DMS 273 (cell line): ENCODE measurements at regions not wholly inside any gene's neighbourhood (a gene's known extent, or its start where the extent isn't known, plus 50 kb on each side); places are given as distances from the start of the nearest gene placed in this dataset.

ENCODE experiments used
- DNase-seq: peaks from one replicate; lab custom pipeline; 2025; ENCODE audit not compliant: unreplicated experiment; lab: John Stamatoyannopoulos, UW

DNA sequence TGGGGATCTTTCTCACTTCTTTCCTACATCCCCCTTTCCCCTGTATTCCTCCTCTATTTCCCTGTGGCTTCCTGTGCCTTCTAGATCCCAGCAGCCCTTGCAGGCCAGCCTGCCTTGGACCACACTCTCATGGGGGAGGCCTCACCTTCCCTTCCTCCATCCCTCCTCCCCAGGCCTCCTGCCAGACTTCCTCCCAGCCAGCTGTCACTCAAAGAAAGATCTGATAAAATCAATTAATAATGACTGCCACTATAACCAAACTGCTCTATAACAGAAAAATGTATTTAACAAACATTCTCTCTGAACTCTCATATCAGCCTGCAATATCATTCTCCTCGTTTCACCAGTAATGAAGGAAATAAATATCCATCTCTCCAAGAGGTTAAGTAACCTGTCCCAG lies 144.9 kb upstream of the SIX2 start:
- DNase-seq, result no peak

DNA sequence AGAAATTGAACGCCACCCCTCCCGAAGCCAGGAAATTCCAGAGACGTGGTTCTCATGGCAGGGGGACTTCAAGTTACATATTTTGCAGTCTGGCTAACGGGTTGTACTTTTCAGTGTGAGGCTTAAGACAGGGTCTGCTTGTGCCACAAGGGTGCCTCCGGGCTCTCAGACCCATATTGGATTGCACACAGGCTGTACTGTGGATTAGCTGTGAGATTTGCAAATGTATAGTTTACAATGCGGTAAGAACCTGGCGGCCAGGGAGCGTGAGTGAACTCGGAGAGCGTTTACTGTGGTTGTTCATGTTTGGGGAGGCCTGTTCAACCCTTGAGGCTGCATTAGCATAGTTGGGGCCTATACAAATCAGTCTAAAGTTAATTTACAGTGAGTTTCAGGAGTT lies 143.9 kb upstream of the SIX2 start:
- no peak for DNase-seq

DNA sequence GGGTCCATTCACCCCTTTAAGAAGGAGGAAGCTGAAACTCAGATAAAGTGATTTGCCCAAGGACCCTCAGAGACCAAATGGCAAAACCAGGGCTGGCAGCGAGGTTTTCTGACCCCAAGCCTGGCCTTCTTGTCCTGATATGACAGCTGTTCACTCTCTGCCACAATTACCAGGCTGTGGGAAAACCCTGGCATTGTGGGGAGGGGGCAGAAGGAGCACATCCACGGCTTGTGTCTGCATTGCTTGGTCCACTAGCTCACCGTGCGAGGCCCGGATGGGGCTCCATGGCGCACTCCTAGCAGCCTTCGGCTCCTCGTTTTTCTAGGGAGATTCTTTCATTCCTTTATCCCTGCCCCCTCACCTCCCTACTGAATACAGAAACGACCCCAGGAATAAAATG lies 143.4 kb upstream of the SIX2 start:
- DNase-seq, result no peak

DNA sequence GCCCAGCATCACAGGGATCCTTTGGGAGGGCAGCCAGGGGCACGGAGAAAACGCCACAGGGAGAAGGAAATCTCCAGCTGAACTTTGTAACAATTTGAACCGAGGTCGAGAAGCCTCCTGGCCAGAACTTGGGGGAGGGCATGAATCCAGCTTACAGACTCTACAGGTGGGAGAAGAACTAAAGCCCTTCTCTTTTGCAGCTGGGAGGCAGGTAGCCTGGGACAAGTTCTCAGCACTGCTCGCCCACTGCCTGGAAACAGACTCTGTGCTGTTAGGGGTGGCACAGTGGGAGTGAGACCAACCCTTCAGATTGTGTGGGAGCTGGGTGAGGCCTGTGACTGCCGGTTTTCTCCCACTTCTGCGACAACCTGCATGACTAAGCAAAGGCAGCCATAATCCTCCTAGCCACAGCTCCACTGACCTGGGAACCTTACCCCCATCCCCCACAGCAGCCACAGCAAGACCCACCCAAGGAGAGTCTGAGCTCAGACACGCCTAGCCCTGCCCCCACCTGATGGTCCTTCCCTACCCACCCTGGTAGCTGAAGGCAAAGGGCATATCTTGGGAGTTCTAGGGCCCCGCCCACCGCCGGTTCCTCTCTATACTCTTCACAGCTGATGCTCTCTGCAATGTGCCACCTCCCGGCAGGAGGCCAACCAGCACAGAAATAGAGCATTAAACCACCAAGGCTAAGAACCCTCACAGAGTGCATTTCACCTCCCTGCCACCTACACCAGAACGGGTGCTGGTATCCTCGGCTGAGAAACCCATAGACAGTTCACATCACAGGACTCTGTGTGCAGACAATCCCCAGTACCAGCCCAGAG lies 136.0 kb upstream of the SIX2 start:
- DNase-seq, result no peak

DNA sequence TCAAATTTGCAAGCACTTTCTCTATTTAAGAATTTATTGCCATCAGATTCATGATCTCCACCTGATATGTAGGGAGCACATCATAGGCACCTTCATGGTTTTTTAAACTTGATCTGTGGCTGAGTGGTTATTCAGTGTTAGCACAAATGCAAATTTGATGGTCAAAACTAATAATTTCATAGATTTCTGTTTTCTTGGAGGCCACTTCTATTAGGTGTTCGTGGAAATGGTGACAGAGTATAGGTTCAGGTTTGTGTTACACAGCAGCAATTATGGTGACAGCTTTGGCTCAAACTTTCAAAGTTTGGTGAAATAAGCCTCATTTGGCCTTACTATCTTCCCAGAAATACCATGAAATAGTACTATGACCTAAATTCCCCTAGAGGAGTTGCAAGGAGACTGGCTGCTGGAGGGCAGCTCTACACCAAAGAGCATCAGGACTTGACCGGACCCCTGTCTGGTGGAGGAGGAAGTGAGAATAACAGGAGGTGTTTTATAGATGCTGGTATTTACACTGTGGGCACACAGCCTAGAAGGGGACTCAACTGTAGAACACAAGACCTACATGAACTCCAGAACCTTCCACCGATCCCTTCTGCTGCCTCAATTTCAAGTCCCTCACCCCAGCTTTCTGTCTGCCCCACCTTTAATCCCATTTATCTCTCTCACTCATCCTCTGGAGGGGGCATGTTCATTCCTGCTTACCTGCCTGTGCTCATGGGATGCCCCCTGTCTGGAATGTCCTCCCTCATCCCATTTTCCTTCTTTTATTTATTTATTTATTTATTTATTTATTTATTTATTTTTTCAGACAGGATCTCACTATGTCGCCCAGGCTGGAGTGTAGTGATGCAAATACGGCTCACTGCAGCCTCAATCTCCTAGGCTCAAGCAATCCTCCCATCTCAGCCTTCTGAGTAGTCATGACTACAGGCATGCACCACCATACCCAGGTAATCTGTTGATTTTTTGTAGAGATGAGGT lies 132.9 kb upstream of the SIX2 start:
- no peak for DNase-seq

DNA sequence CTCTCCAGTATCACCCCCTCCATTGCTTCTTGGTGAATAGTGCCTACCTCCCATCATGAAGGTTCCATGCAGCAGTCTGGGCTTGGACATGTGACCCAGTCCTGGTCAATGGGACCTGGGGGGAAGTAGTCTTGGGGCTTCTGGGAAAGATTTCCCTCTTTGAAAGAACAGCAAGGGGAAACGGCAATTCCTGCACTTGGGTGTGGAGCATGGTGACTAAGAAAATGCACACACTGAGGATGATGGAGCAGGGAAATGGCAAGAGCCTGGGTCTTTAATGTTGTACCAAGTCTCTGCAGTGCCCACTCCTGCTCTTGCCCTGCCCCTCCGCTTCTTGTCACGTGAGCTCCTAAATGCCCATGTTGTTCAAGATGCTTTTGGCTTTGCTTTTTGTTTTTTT lies 131.4 kb upstream of the SIX2 start:
- no peak for DNase-seq

DNA sequence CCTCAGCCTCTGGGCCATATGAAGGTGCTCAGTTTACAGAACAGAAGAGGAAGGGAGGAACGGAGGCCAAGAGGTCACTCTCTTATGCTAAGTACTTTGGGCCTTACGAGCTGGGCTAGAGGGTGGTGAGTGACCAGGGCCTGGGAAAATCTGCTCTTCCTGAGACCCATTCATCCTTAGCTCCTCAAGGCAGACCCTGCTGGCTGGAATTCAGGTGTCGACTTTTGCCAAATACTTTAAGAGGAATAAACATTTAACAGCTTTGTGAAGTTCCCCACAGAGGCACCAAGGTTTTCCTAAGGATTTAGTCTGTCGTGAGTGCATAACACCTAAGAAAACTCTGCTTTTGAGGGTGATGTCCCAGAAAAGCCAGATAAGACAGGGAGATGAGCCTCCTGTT lies 129.7 kb upstream of the SIX2 start:
- no peak for DNase-seq

DNA sequence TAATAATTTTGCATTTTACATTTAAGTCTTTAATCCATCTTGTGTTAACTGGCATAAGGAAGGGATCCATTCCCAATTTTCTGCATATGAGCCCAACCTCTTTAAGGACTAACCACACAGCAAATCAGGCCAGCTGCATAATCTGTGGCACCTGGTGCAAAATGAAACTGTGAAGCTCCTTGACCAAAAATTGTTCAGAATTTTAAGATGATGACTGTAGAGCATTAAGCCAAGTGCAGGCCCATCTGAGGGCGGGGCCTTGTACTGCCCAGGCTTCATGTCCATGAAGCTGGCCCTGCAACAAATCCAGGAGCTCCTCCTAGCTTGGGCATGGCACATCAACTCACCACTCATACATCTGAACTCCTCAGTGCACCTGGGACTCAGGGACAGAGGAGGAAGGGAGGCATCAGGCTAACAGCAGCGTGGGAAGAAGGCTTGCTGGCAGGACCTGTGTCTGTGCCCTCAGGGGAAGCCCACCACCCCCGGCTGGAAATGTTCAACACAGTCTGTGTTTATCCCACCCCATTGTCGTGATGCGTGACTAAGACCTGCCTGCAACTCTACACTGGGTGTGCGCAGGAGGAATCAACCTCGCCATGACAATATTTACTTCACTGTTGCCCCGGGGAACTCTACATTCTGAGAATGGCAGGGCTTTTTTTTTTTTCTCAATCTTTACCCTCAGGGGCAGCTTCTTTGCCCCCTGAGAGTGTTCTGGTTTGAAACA lies 128.9 kb upstream of the SIX2 start:
- DNase-seq, result no peak

DNA sequence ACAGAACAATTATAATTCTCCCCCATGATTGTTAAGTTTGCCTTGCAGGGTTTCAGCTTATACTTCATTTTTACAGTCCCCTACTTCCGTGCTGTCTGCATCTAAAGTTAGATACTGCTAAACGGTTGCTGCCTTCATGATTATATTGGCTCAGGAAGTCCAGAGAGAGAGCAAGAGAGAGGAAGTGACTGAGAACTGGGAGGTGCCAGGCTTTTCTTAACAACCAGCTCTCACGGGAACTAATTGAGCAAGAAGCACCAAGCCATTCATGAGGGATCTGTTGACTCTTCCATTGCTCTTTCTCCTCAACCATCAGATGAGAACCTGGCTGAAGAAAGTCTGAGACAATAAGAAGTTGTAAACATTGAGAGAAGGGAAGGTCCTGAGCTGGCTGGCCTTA lies 125.5 kb upstream of the SIX2 start:
- DNase-seq, result no peak

DNA sequence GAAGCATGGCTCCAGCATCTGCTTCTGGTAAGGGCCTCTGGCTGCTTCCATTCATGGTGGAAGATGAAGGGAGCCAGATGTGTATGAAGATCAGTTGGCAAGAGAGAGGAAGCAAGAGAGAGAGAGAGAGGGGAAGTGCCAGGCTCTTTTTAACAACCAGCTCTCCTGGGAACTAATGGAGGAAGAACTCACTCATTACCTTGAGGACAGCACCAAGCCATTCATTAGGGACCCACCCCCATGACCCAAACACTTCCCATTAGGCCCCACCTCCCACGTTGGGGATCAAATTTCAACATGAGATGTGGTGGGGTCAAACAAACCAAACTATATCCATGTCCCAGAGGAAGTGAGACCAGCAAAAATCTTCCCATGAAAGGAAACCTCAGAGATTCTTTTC lies 124.8 kb upstream of the SIX2 start:
- no peak for DNase-seq

DNA sequence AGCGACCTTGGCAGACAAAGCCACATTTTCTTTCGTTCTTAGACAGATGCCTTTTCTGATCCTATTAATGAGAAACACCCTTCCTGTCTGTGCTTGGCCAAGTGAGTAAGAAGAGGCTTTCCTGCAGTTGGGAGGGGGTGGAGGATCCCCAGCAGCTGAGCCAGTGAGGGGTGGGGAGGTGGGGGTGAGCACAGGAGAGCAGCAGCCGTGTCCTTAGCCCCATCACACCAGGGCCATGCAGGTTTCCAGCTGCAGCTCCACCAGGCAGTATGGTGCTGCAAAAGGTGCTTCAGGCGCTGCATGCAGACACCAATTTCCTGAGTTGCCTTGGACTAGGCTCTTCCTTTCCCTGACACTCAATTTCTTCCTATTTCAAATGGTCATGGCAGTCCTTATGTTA lies 123.3 kb upstream of the SIX2 start:
- no peak for DNase-seq

DNA sequence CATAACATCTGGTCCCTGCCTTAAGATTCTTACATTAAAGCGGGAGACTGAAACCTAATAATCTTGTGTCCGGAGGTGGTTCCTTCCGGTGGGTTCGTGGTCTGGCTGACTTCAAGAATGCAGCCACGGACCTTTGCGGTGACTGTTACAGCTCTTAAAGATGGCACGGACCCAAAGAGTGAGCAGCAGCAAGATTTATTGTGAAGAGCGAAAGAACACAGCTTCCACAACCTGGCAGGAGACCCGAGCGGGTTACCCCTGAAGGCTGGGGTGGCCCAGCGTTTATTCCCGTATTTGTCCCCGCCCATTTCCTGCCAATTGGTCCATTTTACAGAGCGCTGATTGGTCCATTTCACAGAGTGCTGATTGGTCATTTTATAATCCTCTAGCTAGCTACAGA lies 122.3 kb upstream of the SIX2 start:
- no peak for DNase-seq

DNA sequence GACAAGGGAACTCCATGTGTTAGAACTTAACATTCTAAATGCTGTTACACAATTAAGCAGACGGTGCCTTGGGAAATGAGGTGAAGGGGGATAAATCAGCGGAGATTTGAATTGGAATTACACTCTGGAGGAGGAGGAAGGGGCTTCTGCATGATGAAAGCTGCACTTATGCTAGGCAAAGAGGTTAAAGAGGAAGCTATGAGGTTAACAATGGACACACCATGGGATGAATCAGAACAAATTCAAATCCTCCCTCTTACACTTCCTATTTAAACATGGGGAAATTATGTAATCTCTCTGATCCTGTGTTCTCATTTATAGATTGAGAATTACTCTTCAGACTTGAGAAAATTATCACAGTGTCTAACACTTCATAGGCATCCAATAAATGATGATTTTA lies 121.5 kb upstream of the SIX2 start:
- no peak for DNase-seq

DNA sequence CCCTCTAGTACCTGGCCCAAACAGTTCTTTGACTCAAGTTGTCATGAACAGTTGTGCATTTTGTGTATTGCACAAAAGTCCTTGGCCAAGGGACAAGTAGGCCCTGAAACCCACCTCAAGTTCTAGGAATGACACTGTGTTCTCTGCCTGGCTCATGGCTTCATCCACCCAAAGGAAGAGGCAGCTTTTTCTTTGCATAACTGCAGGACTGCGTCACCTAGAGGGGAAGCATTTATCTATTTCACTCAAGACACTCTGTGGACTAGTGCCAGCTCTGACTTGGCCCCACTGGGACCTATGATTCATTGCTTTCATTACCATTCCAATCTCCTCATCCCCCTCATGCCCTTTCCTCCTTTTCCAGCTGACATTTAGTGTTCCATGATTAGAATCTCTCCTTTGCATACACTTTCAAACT lies 119.3 kb upstream of the SIX2 start:
- peak; percentile 24 for DNase-seq

DNA sequence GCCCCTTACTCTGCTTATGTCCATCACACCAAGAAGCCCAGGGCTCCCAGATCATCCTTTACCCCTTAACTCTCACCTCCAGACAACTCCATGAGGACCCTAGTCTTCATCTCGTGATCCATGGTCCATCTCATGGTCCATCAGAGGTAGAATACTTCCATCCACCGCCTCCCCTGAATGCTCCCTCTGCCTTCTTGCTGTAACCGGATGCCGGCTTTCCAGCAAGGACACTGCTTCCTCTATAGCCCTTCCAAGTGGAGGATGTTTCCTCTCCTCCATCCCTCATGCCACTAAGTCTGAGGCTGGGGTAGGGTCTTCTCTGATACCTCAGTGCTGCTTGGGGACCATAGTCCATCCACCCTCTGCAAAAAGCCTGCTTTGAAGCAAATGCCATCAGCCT lies 118.6 kb upstream of the SIX2 start:
- DNase-seq, result no peak

DNA sequence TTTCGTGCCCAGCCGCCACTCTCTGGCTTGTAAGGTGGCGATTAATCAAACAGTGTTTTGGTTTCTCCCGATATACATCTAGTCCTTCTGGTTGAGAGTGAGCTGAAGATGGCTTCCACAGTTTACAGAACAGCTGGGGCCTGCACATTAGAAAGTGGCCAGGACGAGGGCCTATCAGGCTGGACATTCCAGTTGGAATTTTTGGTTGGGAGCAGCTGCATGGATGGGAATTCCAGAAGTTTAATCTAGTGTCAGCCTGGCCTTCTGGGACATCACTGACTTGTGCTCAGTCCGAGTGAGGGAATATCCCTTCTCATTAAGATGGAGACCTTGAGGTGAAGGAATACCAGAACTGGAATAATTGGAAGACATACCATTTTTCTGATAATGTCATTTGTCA lies 118.1 kb upstream of the SIX2 start:
- DNase-seq, result no peak

DNA sequence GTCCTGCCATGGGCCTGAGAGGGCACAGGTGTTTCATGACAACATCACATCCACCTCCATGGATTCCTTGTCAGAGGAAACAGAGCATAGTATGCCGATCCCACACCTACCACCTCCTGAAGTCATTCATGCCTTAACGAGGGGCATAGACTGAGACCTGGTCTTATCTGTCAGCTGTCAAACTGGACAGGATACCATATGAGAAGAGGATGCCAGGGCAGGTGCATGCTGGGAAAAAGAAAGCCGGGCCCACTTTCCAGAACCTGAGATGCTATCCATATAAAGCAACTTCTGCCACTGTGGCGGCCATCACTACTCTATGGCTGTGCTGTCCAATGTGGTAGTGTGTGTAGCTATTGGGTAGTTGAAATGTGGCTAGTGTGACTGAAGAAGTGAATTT lies 116.0 kb upstream of the SIX2 start:
- DNase-seq, result no peak

DNA sequence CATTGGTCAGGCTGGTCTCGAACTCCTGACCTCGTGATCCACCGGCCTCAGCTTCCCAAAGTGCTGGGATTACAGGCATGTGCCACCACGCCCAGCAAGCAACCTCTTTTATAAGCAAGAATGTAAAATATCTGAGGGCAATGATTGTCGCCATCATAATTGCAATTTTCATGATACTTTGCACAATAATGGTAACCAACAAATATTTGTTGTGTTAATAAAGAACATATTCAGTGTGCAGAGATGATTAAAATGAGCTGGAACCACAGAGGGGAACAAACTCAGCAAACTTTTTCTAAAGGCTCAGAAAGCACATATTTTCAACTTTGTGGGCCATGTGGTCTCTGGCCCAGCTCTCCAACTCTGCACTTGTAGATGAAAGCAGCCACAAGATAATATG lies 115.2 kb upstream of the SIX2 start:
- DNase-seq, result no peak

DNA sequence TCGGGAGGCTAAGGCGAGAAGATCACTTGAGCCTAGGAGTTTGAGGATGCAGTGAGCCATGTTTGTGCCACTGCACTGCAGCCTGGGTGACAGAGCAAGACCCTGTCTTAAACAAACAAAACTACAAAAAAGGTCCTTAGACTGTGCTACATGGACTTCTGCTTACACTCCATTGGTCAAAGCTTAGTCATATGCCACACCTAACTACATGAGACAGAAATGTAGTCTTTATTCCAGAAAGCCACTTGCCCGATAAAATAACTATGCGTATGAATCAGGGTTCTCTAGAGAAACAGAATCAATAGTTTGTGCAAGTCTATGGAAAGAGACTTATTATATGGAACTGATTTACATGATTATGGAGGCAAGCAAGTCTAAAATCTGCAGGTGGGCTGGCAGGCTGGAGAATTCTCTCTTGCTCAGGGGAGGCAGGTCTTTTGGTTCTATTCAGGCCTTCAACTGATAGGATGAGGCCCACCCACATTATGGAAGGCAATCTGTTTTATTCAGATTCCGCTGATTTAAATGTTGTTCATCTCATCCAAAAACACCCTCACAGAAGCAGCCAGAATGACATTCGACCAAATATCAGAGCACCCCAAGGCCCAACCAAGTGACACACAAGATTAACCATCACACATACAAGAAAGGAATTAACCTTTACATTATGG lies 114.4 kb upstream of the SIX2 start:
- DNase-seq, result no peak

DNA sequence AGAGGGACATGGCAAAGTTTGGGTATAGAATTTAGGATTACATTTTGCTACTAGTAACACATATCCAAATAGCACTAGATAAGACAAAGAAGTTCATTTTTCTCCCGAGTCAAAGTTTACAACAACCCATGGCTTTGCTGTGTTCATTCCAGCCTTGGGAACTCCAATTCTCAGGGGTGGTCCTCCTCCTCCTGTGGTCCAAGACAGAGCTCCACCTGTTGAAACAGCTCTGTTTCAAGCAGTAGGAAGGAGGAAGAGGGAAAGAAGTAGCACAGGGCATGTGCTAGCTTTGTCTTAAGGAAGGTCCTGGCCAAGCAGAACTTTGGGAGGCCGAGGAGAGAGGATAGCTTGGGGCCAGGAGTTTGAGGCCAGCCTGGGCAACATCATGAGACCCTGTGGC lies 113.8 kb upstream of the SIX2 start:
- DNase-seq, result no peak
